B cell (primary cell): ENCODE measurements at regions not wholly inside any gene's neighbourhood (a gene's known extent, or its start where the extent isn't known, plus 50 kb on each side); places are given as distances from the start of the nearest gene placed in this dataset.

Source experiments
- EZH2 ChIP-seq: IDR thresholded peaks from 2 replicates; pipeline ENCODE4 v1.6.1; 2012; ENCODE audit warnings: borderline replicate concordance, low read depth, mild to moderate bottlenecking, moderate library complexity, low read length; ENCODE audit not compliant: insufficient read depth, poor library complexity, severe bottlenecking
- TF ChIP-seq, protein P1 (sequence below): fragments of 200-600 bp; IDR thresholded peaks from one replicate; pipeline ENCODE4 v1.8.0; 2022; ENCODE audit warnings: antibody characterized with exemption, mild to moderate bottlenecking

- TF ChIP-seq, protein P1, sequence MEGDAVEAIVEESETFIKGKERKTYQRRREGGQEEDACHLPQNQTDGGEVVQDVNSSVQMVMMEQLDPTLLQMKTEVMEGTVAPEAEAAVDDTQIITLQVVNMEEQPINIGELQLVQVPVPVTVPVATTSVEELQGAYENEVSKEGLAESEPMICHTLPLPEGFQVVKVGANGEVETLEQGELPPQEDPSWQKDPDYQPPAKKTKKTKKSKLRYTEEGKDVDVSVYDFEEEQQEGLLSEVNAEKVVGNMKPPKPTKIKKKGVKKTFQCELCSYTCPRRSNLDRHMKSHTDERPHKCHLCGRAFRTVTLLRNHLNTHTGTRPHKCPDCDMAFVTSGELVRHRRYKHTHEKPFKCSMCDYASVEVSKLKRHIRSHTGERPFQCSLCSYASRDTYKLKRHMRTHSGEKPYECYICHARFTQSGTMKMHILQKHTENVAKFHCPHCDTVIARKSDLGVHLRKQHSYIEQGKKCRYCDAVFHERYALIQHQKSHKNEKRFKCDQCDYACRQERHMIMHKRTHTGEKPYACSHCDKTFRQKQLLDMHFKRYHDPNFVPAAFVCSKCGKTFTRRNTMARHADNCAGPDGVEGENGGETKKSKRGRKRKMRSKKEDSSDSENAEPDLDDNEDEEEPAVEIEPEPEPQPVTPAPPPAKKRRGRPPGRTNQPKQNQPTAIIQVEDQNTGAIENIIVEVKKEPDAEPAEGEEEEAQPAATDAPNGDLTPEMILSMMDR = no peak
- TF ChIP-seq EZH2 = no peak
Observed at GRCh38 chr3:193945143-193945542, 190.8 kb upstream of the HES1 start.
